ENCODE measurements at regions not wholly inside any gene's neighbourhood (a gene's known extent, or its start where the extent isn't known, plus 50 kb on each side); places are given as distances from the start of the nearest gene placed in this dataset.
"Not testable (repeated sequence)": the region's sequence is repeated elsewhere in the genome, so short reads cannot be mapped to it uniquely, and the experiment has no call there.

DNA sequence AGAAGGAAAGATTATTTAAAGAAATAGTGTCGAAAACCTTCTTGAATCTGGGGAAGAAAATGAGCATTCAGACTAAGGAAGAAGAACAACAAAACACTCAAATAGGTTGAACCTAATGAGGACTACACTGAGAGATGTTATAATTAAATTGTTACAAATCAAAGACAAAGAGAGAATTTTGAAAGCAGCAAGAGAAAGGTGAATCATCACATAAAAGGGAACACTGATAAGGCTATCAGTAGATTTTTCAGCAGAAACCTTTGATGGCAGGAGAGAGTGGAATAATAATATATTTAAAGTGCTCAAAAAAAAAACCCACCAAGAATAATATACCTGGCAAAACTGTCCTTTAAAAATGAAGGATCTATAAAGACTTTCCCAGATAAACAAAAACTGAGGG lies 114.9 kb downstream of the AREG start:
- TF ChIP-seq SUZ12 (IDR thresholded peaks at IDR 0.05; ENCODE audit: extremely low read depth, insufficient read depth, insufficient read length) (no peak), YY1 (IDR thresholded peaks at IDR 0.05; ENCODE audit: insufficient read depth, insufficient read length) (no peak), ZNF274 (IDR thresholded peaks at IDR 0.05; ENCODE audit: low read depth, low read length) (no peak)
- no peak for DNase-seq (ENCODE audit: low read depth, low spot score)
- no peak overlapping the region for H3K4me3 ChIP-seq (ENCODE audit: insufficient read length, low read depth)
- no peaks in the 10 kb centered on the region for H3K4me1 ChIP-seq (ENCODE audit: insufficient read depth, insufficient read length)
- no peaks in the 10 kb centered on the region for H3K9me3 ChIP-seq (ENCODE audit: insufficient read depth, low read length)
- H3K9ac ChIP-seq (ENCODE audit: insufficient read length, low read depth), result no peak overlapping the region
- H3K27me3 ChIP-seq (ENCODE audit: insufficient read depth, insufficient read length), result no peaks in the 10 kb centered on the region
- H3K36me3 ChIP-seq (ENCODE audit: insufficient read depth, insufficient read length, low read length), result no peaks in the 10 kb centered on the region

DNA sequence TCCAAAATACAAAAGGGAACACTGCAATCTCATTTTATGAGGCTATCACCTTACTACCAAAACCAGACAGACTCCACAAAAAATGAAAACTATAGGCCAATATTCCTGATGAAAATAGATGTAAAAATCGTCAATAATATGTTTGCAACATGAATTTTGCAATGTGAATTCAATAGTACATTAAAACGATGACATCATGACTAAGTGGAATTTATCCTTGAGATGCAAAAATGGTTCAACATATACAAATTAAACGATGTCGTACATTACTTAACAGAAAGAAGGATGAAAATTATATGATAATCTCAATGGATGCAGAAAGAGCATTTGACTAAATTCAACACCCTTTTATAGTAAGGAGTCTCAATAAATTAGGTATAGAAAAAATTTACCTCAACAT lies 123.0 kb downstream of the AREG start:
- Histone ChIP-seq H3K36me3 (ENCODE audit: insufficient read depth, insufficient read length, low read length) (no peaks in the 10 kb centered on the region), H3K9me3 (ENCODE audit: insufficient read depth, low read length) (no peaks in the 10 kb centered on the region), H3K27me3 (ENCODE audit: insufficient read depth, insufficient read length) (no peaks in the 10 kb centered on the region), H3K9ac (ENCODE audit: insufficient read length, low read depth) (no peak overlapping the region), H3K4me3 (ENCODE audit: insufficient read length, low read depth) (no peak overlapping the region), H3K4me1 (ENCODE audit: insufficient read depth, insufficient read length) (no peaks in the 10 kb centered on the region)
- no peak for TF ChIP-seq YY1 (IDR thresholded peaks at IDR 0.05; ENCODE audit: insufficient read depth, insufficient read length)
- TF ChIP-seq ZNF274 (IDR thresholded peaks at IDR 0.05; ENCODE audit: low read depth, low read length), result no peak
- no peak for TF ChIP-seq SUZ12 (IDR thresholded peaks at IDR 0.05; ENCODE audit: extremely low read depth, insufficient read depth, insufficient read length)
- DNase-seq (ENCODE audit: low read depth, low spot score), result no peak

DNA sequence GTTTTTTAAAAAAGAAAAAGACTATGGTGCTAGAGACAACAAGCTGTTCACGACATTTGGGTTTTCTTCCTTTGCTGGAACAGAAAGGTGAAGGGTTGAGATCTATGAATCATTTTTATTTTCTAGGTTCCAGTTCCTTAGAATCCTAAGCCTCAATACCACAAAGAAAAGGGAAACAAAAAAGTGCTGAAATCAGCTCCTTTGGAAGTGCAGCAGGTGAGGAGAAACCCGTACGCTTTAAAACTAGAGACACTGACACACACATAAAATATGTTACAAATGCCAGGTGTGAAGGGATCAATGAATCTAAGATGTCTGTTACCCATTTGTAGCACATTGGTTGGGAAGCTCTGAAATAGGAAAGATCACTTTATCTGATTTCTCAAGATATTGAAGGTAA lies 125.2 kb downstream of the AREG start:
- Histone ChIP-seq H3K4me1 (ENCODE audit: insufficient read depth, insufficient read length) (no peaks in the 10 kb centered on the region), H3K4me3 (ENCODE audit: insufficient read length, low read depth) (no peak overlapping the region), H3K9me3 (ENCODE audit: insufficient read depth, low read length) (no peaks in the 10 kb centered on the region), H3K36me3 (ENCODE audit: insufficient read depth, insufficient read length, low read length) (no peaks in the 10 kb centered on the region), H3K27me3 (ENCODE audit: insufficient read depth, insufficient read length) (no peaks in the 10 kb centered on the region), H3K9ac (ENCODE audit: insufficient read length, low read depth) (no peak overlapping the region)
- DNase-seq (ENCODE audit: low read depth, low spot score), result no peak
- TF ChIP-seq SUZ12 (IDR thresholded peaks at IDR 0.05; ENCODE audit: extremely low read depth, insufficient read depth, insufficient read length) (no peak), ZNF274 (IDR thresholded peaks at IDR 0.05; ENCODE audit: low read depth, low read length) (no peak), YY1 (IDR thresholded peaks at IDR 0.05; ENCODE audit: insufficient read depth, insufficient read length) (no peak)

- DNase-seq (ENCODE audit: low read depth, low spot score), result no peak
- no peak overlapping the region for H3K9ac ChIP-seq (ENCODE audit: insufficient read length, low read depth)
- no peaks in the 10 kb centered on the region for H3K9me3 ChIP-seq (ENCODE audit: insufficient read depth, low read length)
- H3K4me3 ChIP-seq (ENCODE audit: insufficient read length, low read depth), result no peak overlapping the region
- TF ChIP-seq ZNF274 (IDR thresholded peaks at IDR 0.05; ENCODE audit: low read depth, low read length) (no peak), SUZ12 (IDR thresholded peaks at IDR 0.05; ENCODE audit: extremely low read depth, insufficient read depth, insufficient read length) (no peak), YY1 (IDR thresholded peaks at IDR 0.05; ENCODE audit: insufficient read depth, insufficient read length) (no peak)
- no peaks in the 10 kb centered on the region for H3K36me3 ChIP-seq (ENCODE audit: insufficient read depth, insufficient read length, low read length)
- no peaks in the 10 kb centered on the region for H3K27me3 ChIP-seq (ENCODE audit: insufficient read depth, insufficient read length)
- H3K4me1 ChIP-seq (ENCODE audit: insufficient read depth, insufficient read length), result no peaks in the 10 kb centered on the region
Measured at GRCh38 chr4:74578329-74578728, 133.4 kb downstream of the AREG start.

- DNase-seq (ENCODE audit: low read depth, low spot score); H3K9ac ChIP-seq (ENCODE audit: insufficient read length, low read depth); H3K9me3 ChIP-seq (ENCODE audit: insufficient read depth, low read length); H3K4me3 ChIP-seq (ENCODE audit: insufficient read length, low read depth); H3K36me3 ChIP-seq (ENCODE audit: insufficient read depth, insufficient read length, low read length); H3K4me1 ChIP-seq (ENCODE audit: insufficient read depth, insufficient read length); H3K27me3 ChIP-seq (ENCODE audit: insufficient read depth, insufficient read length): not testable (repeated sequence)
Measured at GRCh38 chr4:74578865-74579264, 133.9 kb downstream of the AREG start.

DNA sequence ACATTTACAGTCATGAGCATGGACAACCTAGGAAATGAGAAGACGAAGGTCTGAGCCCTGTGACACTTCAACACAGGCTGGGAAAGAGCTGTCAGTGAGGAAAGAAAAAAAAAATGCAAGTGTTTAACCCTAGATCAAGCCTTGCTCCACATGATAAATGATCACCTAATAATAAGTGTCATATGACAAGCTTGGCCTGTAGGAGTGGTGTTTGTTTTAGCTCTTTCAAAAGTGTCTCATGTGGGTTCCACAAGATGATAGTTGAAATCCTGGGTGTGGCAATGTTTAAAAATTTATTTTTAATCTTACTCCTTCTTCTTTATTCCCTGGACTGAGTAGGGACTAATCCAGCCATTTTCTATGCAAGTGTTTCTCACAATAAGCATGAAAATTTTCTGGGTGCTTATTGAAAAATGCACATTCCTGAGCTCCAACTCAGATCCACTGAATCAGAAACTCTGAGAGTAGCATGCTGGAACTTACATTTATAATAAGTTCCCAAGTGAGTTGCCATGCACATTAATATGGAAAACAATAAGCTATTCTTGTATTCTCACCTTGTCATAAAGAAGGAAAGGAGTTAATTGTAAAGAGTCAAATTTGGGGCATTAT lies 138.3 kb downstream of the AREG start:
- H3K4me3 ChIP-seq (ENCODE audit: insufficient read length, low read depth), result no peak overlapping the region
- no peaks in the 10 kb centered on the region for H3K36me3 ChIP-seq (ENCODE audit: insufficient read depth, insufficient read length, low read length)
- TF ChIP-seq SUZ12 (IDR thresholded peaks at IDR 0.05; ENCODE audit: extremely low read depth, insufficient read depth, insufficient read length) (no peak), YY1 (IDR thresholded peaks at IDR 0.05; ENCODE audit: insufficient read depth, insufficient read length) (no peak), ZNF274 (IDR thresholded peaks at IDR 0.05; ENCODE audit: low read depth, low read length) (no peak)

GRCh38 chr4:74583757-74584156 lies 138.8 kb downstream of the AREG start:
- TF ChIP-seq SUZ12 (IDR thresholded peaks at IDR 0.05; ENCODE audit: extremely low read depth, insufficient read depth, insufficient read length) (no peak), ZNF274 (IDR thresholded peaks at IDR 0.05; ENCODE audit: low read depth, low read length) (no peak)
- H3K36me3 ChIP-seq (ENCODE audit: insufficient read depth, insufficient read length, low read length), result no peaks in the 10 kb centered on the region
- no peak for DNase-seq (ENCODE audit: low read depth, low spot score)
- H3K27me3 ChIP-seq (ENCODE audit: insufficient read depth, insufficient read length), result no peaks in the 10 kb centered on the region
- no peak overlapping the region for H3K9ac ChIP-seq (ENCODE audit: insufficient read length, low read depth)
- no peaks in the 10 kb centered on the region for H3K9me3 ChIP-seq (ENCODE audit: insufficient read depth, low read length)
- no peak overlapping the region for H3K4me3 ChIP-seq (ENCODE audit: insufficient read length, low read depth)
- H3K4me1 ChIP-seq (ENCODE audit: insufficient read depth, insufficient read length), result no peaks in the 10 kb centered on the region

More for the DNA sequence above, 138.3 kb downstream of the AREG start:
- Histone ChIP-seq H3K27me3 (ENCODE audit: insufficient read depth, insufficient read length) (no peaks in the 10 kb centered on the region), H3K9ac (ENCODE audit: insufficient read length, low read depth) (no peak overlapping the region), H3K4me1 (ENCODE audit: insufficient read depth, insufficient read length) (no peaks in the 10 kb centered on the region), H3K9me3 (ENCODE audit: insufficient read depth, low read length) (no peaks in the 10 kb centered on the region)
- DNase-seq (ENCODE audit: low read depth, low spot score), result no peak

- DNase-seq (ENCODE audit: low read depth, low spot score), result no peak
- Histone ChIP-seq H3K36me3 (ENCODE audit: insufficient read depth, insufficient read length, low read length) (no peaks in the 10 kb centered on the region), H3K9me3 (ENCODE audit: insufficient read depth, low read length) (no peaks in the 10 kb centered on the region), H3K4me3 (ENCODE audit: insufficient read length, low read depth) (no peak overlapping the region), H3K4me1 (ENCODE audit: insufficient read depth, insufficient read length) (no peaks in the 10 kb centered on the region), H3K9ac (ENCODE audit: insufficient read length, low read depth) (no peak overlapping the region), H3K27me3 (ENCODE audit: insufficient read depth, insufficient read length) (no peaks in the 10 kb centered on the region)
- TF ChIP-seq YY1 (IDR thresholded peaks at IDR 0.05; ENCODE audit: insufficient read depth, insufficient read length), result no peak
- TF ChIP-seq SUZ12 (IDR thresholded peaks at IDR 0.05; ENCODE audit: extremely low read depth, insufficient read depth, insufficient read length), result no peak
- TF ChIP-seq ZNF274 (IDR thresholded peaks at IDR 0.05; ENCODE audit: low read depth, low read length), result no peak
Measured at GRCh38 chr4:74588350-74588749, 143.4 kb downstream of the AREG start.

All from NT2/D1 (cell line).